ENCODE measurements at regions not wholly inside any gene's neighbourhood (a gene's known extent, or its start where the extent isn't known, plus 50 kb on each side); places are given as distances from the start of the nearest gene placed in this dataset.

DNA sequence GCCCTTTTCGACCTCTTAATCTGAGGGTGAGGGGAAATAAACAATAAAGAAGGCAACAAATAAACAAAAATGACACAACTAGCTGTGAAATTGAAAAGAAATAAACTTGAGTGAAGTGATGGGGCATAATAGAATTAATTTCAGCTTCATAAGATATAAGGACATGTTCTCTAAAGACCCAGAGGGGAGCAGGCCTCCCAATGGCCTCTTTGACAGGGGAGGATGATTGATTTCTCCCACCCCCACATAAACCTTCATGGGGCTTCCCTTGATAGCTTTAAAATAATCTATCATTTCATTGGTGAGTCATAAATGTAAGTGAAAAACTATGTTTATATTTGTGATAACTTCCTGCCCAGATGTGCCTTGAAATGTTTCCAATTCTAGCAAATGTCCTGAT is 226.3 kb upstream of the RAG2 start:
- TF ChIP-seq, protein P1, sequence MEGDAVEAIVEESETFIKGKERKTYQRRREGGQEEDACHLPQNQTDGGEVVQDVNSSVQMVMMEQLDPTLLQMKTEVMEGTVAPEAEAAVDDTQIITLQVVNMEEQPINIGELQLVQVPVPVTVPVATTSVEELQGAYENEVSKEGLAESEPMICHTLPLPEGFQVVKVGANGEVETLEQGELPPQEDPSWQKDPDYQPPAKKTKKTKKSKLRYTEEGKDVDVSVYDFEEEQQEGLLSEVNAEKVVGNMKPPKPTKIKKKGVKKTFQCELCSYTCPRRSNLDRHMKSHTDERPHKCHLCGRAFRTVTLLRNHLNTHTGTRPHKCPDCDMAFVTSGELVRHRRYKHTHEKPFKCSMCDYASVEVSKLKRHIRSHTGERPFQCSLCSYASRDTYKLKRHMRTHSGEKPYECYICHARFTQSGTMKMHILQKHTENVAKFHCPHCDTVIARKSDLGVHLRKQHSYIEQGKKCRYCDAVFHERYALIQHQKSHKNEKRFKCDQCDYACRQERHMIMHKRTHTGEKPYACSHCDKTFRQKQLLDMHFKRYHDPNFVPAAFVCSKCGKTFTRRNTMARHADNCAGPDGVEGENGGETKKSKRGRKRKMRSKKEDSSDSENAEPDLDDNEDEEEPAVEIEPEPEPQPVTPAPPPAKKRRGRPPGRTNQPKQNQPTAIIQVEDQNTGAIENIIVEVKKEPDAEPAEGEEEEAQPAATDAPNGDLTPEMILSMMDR (IDR thresholded peaks at IDR 0.05) = no peak
- TF ChIP-seq POLR2AphosphoS5 (IDR thresholded peaks at IDR 0.05) = no peak
- no peak for TF ChIP-seq POLR2A (IDR thresholded peaks at IDR 0.05)
- no peak for TF ChIP-seq EP300 (IDR thresholded peaks at IDR 0.05)

Data from stomach (tissue), 4 donors.